Endodermal cell (in vitro differentiated cells): ENCODE measurements at regions not wholly inside any gene's neighbourhood (a gene's known extent, or its start where the extent isn't known, plus 50 kb on each side); places are given as distances from the start of the nearest gene placed in this dataset.

Experiments used
- DNase-seq: peaks from one replicate; pipeline ENCODE4 v3.0.0-alpha.2; 2017
- H3K27ac ChIP-seq: 2 replicates; pipeline ENCODE4 v1.5.1; 2013; ENCODE audit warnings: mild to moderate bottlenecking, low read depth, low read length, moderate library complexity
- H3K27me3 ChIP-seq: 2 replicates; pipeline ENCODE4 v1.6.1; 2013; ENCODE audit warnings: mild to moderate bottlenecking, low read length, moderate library complexity; ENCODE audit not compliant: insufficient read depth, control insufficient read depth, poor library complexity, severe bottlenecking
- H3K36me3 ChIP-seq: 2 replicates; pipeline ENCODE4 v1.7.0; 2013; ENCODE audit warnings: mild to moderate bottlenecking, low read length, moderate library complexity; ENCODE audit not compliant: control insufficient read depth, insufficient read depth
- H3K4me1 ChIP-seq: one replicate; pipeline ENCODE4 v1.7.0; 2013; ENCODE audit warnings: low read length; ENCODE audit not compliant: control insufficient read depth, insufficient read depth
- H3K4me3 ChIP-seq: 2 replicates; pipeline ENCODE4 v1.5.1; 2013; ENCODE audit warnings: mild to moderate bottlenecking, low read length, moderate library complexity
- H3K9ac ChIP-seq: 2 replicates; pipeline ENCODE4 v1.6.1; 2013; ENCODE audit warnings: mild to moderate bottlenecking, low read length, moderate library complexity; ENCODE audit not compliant: poor library complexity, severe bottlenecking; ENCODE audit errors: extremely low read depth
- H3K9me3 ChIP-seq: 2 replicates; pipeline ENCODE4 v1.6.1; 2013; ENCODE audit warnings: mild to moderate bottlenecking, low read length, moderate library complexity; ENCODE audit not compliant: control insufficient read depth
- H3K27ac Mint-ChIP-seq: 2 replicates; pipeline ENCODE4 v1.8.0; 2020; ENCODE audit warnings: mixed read lengths
- H3K27me3 Mint-ChIP-seq: 2 replicates; pipeline ENCODE4 v1.8.0; 2021; ENCODE audit warnings: mild to moderate bottlenecking, mixed read lengths; ENCODE audit not compliant: insufficient read depth
- H3K36me3 Mint-ChIP-seq: 2 replicates; pipeline ENCODE4 v1.8.0; 2020; ENCODE audit warnings: low read depth, mixed read lengths
- H3K4me1 Mint-ChIP-seq: 2 replicates; pipeline ENCODE4 v1.8.0; 2020; ENCODE audit warnings: mixed read lengths
- H3K4me3 Mint-ChIP-seq: 2 replicates; pipeline ENCODE4 v1.8.0; 2020; ENCODE audit warnings: mild to moderate bottlenecking, moderate library complexity, mixed read lengths
- H3K9me3 Mint-ChIP-seq: 2 replicates; pipeline ENCODE4 v1.8.0; 2020; ENCODE audit warnings: mild to moderate bottlenecking, mixed read lengths
- CTCF ChIP-seq: fragments of 200-600 bp; sonication (generic); conservative IDR thresholded peaks from 2 replicates; pipeline ENCODE4 v1.5.0; 2021; ENCODE audit warnings: antibody characterized with exemption, mild to moderate bottlenecking
- WGBS, 2 experiments: methylation state at CpG; one replicate each; pipeline versions ENCODE4 v1.1.5 to v1.1.7; 2013; ENCODE audit warnings: missing lambda C conversion rate in 2 of 2, mixed read lengths in 1 of 2; ENCODE audit not compliant: insufficient coverage in 1 of 2, insufficient read length in 1 of 2; 5-methylcytosine and 5-hydroxymethylcytosine counted together

- TF ChIP-seq CTCF, result no peak
- H3K36me3 ChIP-seq, result no peaks in the 10 kb centered on the region
- H3K9ac ChIP-seq, result no peak overlapping the region
- peaks cover 21% of the 10 kb centered on the region for H3K27me3 Mint-ChIP-seq
- H3K4me3 Mint-ChIP-seq, result no peak overlapping the region
- H3K9me3 Mint-ChIP-seq, result no peaks in the 10 kb centered on the region
- H3K4me3 ChIP-seq, result no peak overlapping the region
- 90 to 91% methylated on average over 11 to 13 of the region's 13 CpGs for WGBS, 2 experiments
- DNase-seq, result no peak
- H3K27ac Mint-ChIP-seq, result no peak overlapping the region
- no peaks in the 10 kb centered on the region for H3K27me3 ChIP-seq
- H3K4me1 ChIP-seq, result peaks cover 9% of the 10 kb centered on the region
- peaks cover 26% of the 10 kb centered on the region for H3K4me1 Mint-ChIP-seq
- no peak overlapping the region for H3K27ac ChIP-seq
- H3K9me3 ChIP-seq, result no peaks in the 10 kb centered on the region
- H3K36me3 Mint-ChIP-seq, result no peaks in the 10 kb centered on the region
Observed at GRCh38 chr5:171518916-171519315, 99.5 kb downstream of the FGF18 start.

- WGBS, 2 experiments, result 24 to 33% methylated on average over 8 to 20 of the region's 20 CpGs
- Mint-ChIP-seq H3K36me3 (no peaks in the 10 kb centered on the region), H3K4me3 (peak overlapping the region; percentile 36), H3K9me3 (no peaks in the 10 kb centered on the region), H3K4me1 (peaks cover 26% of the 10 kb centered on the region), H3K27ac (peak overlapping the region; percentile 66), H3K27me3 (peaks cover 24% of the 10 kb centered on the region)
- peak overlapping the region; percentile 4 for H3K9ac ChIP-seq
- no peaks in the 10 kb centered on the region for H3K9me3 ChIP-seq
- H3K4me1 ChIP-seq, result peaks cover 9% of the 10 kb centered on the region
- no peak for TF ChIP-seq CTCF
- H3K36me3 ChIP-seq, result no peaks in the 10 kb centered on the region
- H3K27ac ChIP-seq, result peak overlapping the region; percentile 20
- H3K4me3 ChIP-seq, result no peak overlapping the region
- no peaks in the 10 kb centered on the region for H3K27me3 ChIP-seq
- peak; percentile 94 for DNase-seq
Observed at GRCh38 chr5:171520300-171521174, 101.1 kb downstream of the FGF18 start.

- Mint-ChIP-seq H3K36me3 (no peaks in the 10 kb centered on the region), H3K27me3 (peaks cover 24% of the 10 kb centered on the region), H3K9me3 (no peaks in the 10 kb centered on the region), H3K27ac (peak overlapping the region; percentile 49), H3K4me1 (peaks cover 26% of the 10 kb centered on the region), H3K4me3 (no peak overlapping the region)
- peak overlapping the region; percentile 4 for H3K9ac ChIP-seq
- DNase-seq, result peak; percentile 83
- no peaks in the 10 kb centered on the region for H3K27me3 ChIP-seq
- TF ChIP-seq CTCF, result peak; percentile 12
- H3K36me3 ChIP-seq, result no peaks in the 10 kb centered on the region
- 50 to 55% methylated on average over 1 of the region's 1 CpG for WGBS, 2 experiments
- peaks cover 9% of the 10 kb centered on the region for H3K4me1 ChIP-seq
- H3K4me3 ChIP-seq, result no peak overlapping the region
- H3K27ac ChIP-seq, result peak overlapping the region; percentile 20
- no peaks in the 10 kb centered on the region for H3K9me3 ChIP-seq
Observed at GRCh38 chr5:171521219-171521633, 101.8 kb downstream of the FGF18 start.
